ENCODE measurements at regions not wholly inside any gene's neighbourhood (a gene's known extent, or its start where the extent isn't known, plus 50 kb on each side); places are given as distances from the start of the nearest gene placed in this dataset.

GRCh38 chr11:95461858-95462257 lies 230.9 kb upstream of the SESN3 start:
- no TSS peak for BruUV-seq (replicated peaks)
- Histone ChIP-seq H3K9me3 (ENCODE audit: control insufficient read depth, insufficient read depth, low read depth, low read length) (no peaks in the 10 kb centered on the region), H3K36me3 (ENCODE audit: control insufficient read depth, insufficient read depth, low read length) (no peaks in the 10 kb centered on the region), H3K27ac (ENCODE audit: low read length) (no peak overlapping the region), H3K27me3 (ENCODE audit: control insufficient read depth, insufficient read depth, low read length) (no peaks in the 10 kb centered on the region), H3K4me3 (ENCODE audit: low read depth in 2 of 2, low read length in 2 of 2) (no peak overlapping the region), H3K4me1 (ENCODE audit: control insufficient read depth, insufficient read depth, low read length) (no peaks in the 10 kb centered on the region)
- CTCF ChIA-PET = no interaction called here
- ATAC-seq (no peak), DNase-seq (ENCODE audit: low read depth, low spot score) (no peak)
- no peak for TF ChIP-seq POLR2AphosphoS5 (IDR thresholded peaks at IDR 0.05; ENCODE audit: low read depth, low read length)
- no peak for TF ChIP-seq TCF7L2 (IDR thresholded peaks at IDR 0.05; ENCODE audit: low read depth, low read length)
- TF ChIP-seq CTCF (IDR thresholded peaks at IDR 0.05) = no peak
- TF ChIP-seq SIN3A (IDR thresholded peaks at IDR 0.05; ENCODE audit: borderline replicate concordance, insufficient read depth, low read depth, low read length) = no peak
- no peak for TF ChIP-seq REST (IDR thresholded peaks at IDR 0.05; ENCODE audit: insufficient read depth in 1 of 2, low read depth in 2 of 2, low read length in 1 of 2)
- in situ Hi-C loops (cut with HindIII; ENCODE audit: low pct_unique_long_range_greater_than_20kb, low sequenced_read_pairs) (no loop called here), intact Hi-C loops (cut with micrococcal nuclease; ENCODE audit: unreplicated experiment) (no loop called here)
- POLR2A ChIA-PET = no interaction called here

- Histone ChIP-seq H3K4me3 (ENCODE audit: low read depth in 2 of 2, low read length in 2 of 2) (no peak overlapping the region), H3K9me3 (ENCODE audit: control insufficient read depth, insufficient read depth, low read depth, low read length) (no peaks in the 10 kb centered on the region), H3K27me3 (ENCODE audit: control insufficient read depth, insufficient read depth, low read length) (no peaks in the 10 kb centered on the region), H3K4me1 (ENCODE audit: control insufficient read depth, insufficient read depth, low read length) (no peaks in the 10 kb centered on the region), H3K36me3 (ENCODE audit: control insufficient read depth, insufficient read depth, low read length) (no peaks in the 10 kb centered on the region), H3K27ac (ENCODE audit: low read length) (no peak overlapping the region)
- intact Hi-C loops (cut with micrococcal nuclease; ENCODE audit: unreplicated experiment) = no loop called here
- TF ChIP-seq TCF7L2 (IDR thresholded peaks at IDR 0.05; ENCODE audit: low read depth, low read length) (no peak), SIN3A (IDR thresholded peaks at IDR 0.05; ENCODE audit: borderline replicate concordance, insufficient read depth, low read depth, low read length) (no peak), REST (IDR thresholded peaks at IDR 0.05; ENCODE audit: insufficient read depth in 1 of 2, low read depth in 2 of 2, low read length in 1 of 2) (no peak), POLR2AphosphoS5 (IDR thresholded peaks at IDR 0.05; ENCODE audit: low read depth, low read length) (no peak), CTCF (IDR thresholded peaks at IDR 0.05) (no peak)
- ATAC-seq (no peak), DNase-seq (ENCODE audit: low read depth, low spot score) (no peak)
- ChIA-PET POLR2A (no interaction called here), CTCF (no interaction called here)
- BruUV-seq (replicated peaks) = no TSS peak
- in situ Hi-C loops (cut with HindIII; ENCODE audit: low pct_unique_long_range_greater_than_20kb, low sequenced_read_pairs) = no loop called here
These were observed 230.3 kb upstream of the SESN3 start for GRCh38 chr11:95461348-95461747.

All from Panc1 (cell line).